BJ (cell line): ENCODE measurements at regions not wholly inside any gene's neighbourhood (a gene's known extent, or its start where the extent isn't known, plus 50 kb on each side); places are given as distances from the start of the nearest gene placed in this dataset.

Experiments
- CTCF ChIA-PET: fragments of 350-600 bp; formaldehyde crosslinking; extraction: SDS; loops from one replicate; lab custom pipeline; 2021; ENCODE audit warnings: antibody characterized with exemption, inconsistent platforms; lab: Yijun Ruan, JAX
- POLR2A ChIA-PET: fragments of 300-600 bp; sonication (Branson Sonifier 250); formaldehyde crosslinking; extraction: SDS; loops from one replicate; lab custom pipeline; 2021; ENCODE audit warnings: antibody characterized with exemption; lab: Charles Lee
- DNase-seq: peaks from one replicate; pipeline ENCODE4 v3.0.0-alpha.2; 2011; ENCODE audit warnings: low read depth
- H3K27me3 ChIP-seq: 2 replicates; pipeline ENCODE4 v1.6.0; 2011; ENCODE audit warnings: low read length; ENCODE audit not compliant: control insufficient read depth, insufficient read depth
- H3K36me3 ChIP-seq: 2 replicates; pipeline ENCODE4 v1.5.1; 2011; ENCODE audit warnings: low read length; ENCODE audit not compliant: control insufficient read depth, insufficient read depth
- H3K4me3 ChIP-seq: 2 replicates; pipeline ENCODE4 v1.5.1; 2011; ENCODE audit warnings: low read depth, mild to moderate bottlenecking, control low read depth, low read length
- TF ChIP-seq, protein P1 (sequence below): IDR thresholded peaks from 2 replicates; pipeline ENCODE4 v1.5.1; 2011; ENCODE audit warnings: low read depth, mild to moderate bottlenecking, control low read depth, inconsistent platforms, low read length, moderate library complexity; ENCODE audit not compliant: insufficient read depth

DNA sequence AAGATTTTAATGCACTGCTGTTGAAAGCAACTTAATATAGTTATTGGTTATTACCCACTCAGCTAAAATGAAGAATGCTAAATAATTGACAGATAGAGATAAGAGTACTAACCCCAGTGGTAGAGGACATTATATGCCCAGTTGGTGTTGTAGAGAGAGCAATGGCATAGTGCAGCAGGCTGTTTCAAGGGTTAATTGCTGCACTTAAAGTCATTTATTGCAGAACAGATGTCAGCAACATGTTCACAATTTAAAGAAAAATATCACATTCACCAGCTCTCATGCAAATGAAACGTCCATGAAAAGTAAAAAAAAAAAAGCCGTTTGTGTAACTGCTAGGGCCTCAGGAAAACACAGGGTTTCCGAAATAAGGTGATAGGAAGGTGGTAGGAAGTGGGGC is 254.6 kb downstream of the MTRR start:
- Histone ChIP-seq H3K4me3 (no peak overlapping the region), H3K27me3 (no peaks in the 10 kb centered on the region), H3K36me3 (no peaks in the 10 kb centered on the region)
- ChIA-PET POLR2A (no interaction called here), CTCF (no interaction called here)
- TF ChIP-seq, protein P1, sequence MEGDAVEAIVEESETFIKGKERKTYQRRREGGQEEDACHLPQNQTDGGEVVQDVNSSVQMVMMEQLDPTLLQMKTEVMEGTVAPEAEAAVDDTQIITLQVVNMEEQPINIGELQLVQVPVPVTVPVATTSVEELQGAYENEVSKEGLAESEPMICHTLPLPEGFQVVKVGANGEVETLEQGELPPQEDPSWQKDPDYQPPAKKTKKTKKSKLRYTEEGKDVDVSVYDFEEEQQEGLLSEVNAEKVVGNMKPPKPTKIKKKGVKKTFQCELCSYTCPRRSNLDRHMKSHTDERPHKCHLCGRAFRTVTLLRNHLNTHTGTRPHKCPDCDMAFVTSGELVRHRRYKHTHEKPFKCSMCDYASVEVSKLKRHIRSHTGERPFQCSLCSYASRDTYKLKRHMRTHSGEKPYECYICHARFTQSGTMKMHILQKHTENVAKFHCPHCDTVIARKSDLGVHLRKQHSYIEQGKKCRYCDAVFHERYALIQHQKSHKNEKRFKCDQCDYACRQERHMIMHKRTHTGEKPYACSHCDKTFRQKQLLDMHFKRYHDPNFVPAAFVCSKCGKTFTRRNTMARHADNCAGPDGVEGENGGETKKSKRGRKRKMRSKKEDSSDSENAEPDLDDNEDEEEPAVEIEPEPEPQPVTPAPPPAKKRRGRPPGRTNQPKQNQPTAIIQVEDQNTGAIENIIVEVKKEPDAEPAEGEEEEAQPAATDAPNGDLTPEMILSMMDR, result no peak
- no peak for DNase-seq

DNA sequence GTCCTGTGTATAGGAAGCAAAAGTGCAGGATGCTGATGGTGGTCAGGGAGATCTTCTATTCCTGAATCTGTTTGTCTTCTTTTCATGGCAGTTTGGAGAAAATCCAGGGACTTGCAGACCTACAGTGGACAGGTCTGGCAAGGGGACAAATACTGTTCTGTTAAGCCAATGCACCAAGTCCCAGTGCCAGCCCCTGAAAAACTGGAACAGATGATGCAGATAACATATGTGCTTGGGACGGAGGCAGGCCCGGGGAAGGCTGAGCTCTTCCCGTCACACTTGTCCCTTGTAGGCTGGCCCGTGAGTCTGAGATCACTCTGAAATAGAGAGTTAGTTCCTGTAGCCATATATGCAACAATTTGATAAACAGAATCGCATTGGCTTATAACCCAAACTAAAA is 265.7 kb downstream of the MTRR start:
- Histone ChIP-seq H3K4me3 (no peak overlapping the region), H3K27me3 (no peaks in the 10 kb centered on the region), H3K36me3 (no peaks in the 10 kb centered on the region)
- ChIA-PET CTCF (no interaction called here), POLR2A (no interaction called here)
- no peak for DNase-seq
- TF ChIP-seq, protein P1, result no peak

DNA sequence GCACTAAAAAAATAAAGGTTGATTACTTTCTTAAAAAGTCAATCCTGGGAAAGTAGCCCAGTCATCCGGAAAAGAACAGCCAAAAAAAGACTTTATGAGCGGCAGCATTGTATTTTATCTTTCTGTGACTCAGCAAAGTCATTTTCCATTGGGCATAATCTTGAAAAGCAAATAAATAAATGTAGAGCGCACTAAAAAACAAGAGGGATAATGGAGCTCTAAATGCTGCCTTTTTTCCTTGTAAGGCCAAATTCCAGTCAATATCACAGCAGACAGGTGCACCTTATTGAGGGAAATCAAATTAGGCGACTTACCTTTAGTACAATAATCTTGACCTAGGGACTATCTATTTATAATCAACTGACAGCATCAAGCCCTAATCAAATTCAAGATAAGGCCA is 266.8 kb downstream of the MTRR start:
- CTCF ChIA-PET, result no interaction called here
- Histone ChIP-seq H3K27me3 (no peaks in the 10 kb centered on the region), H3K36me3 (no peaks in the 10 kb centered on the region), H3K4me3 (no peak overlapping the region)
- TF ChIP-seq, protein P1, result no peak
- DNase-seq, result no peak
- POLR2A ChIA-PET, result no interaction called here

DNA sequence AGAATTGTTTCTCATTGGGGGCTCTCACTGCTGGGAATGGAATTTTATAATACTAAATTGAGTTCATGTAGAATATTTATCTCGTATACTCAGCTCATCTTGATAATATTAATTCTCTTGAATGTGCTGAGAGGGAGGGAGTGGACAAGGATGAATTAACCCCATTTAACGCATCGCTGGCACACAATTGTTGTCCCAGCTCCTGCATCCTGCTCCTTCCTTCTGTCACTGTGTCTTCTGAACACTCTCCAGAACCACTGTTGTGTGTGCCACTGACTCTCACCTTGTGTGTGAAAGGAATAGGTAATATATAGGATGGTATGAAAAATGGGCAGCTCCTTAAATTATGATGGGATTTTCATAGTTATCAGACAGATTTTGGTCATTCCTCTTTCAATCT is 267.3 kb downstream of the MTRR start:
- TF ChIP-seq, protein P1, result no peak
- Histone ChIP-seq H3K27me3 (no peaks in the 10 kb centered on the region), H3K4me3 (no peak overlapping the region), H3K36me3 (no peaks in the 10 kb centered on the region)
- CTCF ChIA-PET, result no interaction called here
- DNase-seq, result no peak
- POLR2A ChIA-PET, result no interaction called here

DNA sequence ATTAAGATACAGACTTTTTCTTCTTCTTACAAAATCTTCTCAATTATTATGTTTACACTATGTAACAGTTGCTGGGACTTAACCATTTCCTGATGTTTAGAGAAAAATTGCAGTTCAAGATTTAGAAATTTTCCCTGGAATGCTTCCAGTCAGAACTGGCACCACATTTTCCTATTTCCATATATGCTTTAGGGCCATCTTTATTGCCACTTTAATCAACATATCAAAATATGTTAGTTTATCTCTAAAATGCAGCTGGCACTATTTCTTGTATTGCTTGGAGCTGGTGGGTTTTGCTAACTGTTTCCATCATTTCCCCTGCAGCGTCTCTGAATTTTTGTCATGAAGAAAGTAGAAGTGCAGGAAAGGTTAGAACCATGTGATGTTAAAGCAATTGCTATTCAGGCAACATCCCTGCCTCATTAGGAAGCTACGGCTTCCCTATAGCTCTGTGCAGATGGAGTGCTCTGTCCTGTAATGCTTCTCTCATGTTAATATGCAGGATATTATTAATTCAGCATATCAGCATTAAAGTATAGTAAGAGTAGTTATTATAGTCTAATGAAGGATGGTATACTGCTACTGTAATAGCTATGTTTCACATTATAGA is 269.1 kb downstream of the MTRR start:
- TF ChIP-seq, protein P1, result no peak
- Histone ChIP-seq H3K4me3 (no peak overlapping the region), H3K27me3 (no peaks in the 10 kb centered on the region), H3K36me3 (no peaks in the 10 kb centered on the region)
- ChIA-PET CTCF (no interaction called here), POLR2A (no interaction called here)
- DNase-seq, result no peak
